Hepatocyte (in vitro differentiated cells): ENCODE measurements at regions not wholly inside any gene's neighbourhood (a gene's known extent, or its start where the extent isn't known, plus 50 kb on each side); places are given as distances from the start of the nearest gene placed in this dataset.

ENCODE experiments used
- CTCF ChIP-seq: fragments of 200-600 bp; sonication (generic); IDR thresholded peaks from 2 replicates; pipeline ENCODE4 v1.5.1; 2016; ENCODE audit warnings: antibody characterized with exemption, mild to moderate bottlenecking; ENCODE audit not compliant: poor library complexity
- EZH2 ChIP-seq: fragments of 200-600 bp; sonication (generic); IDR thresholded peaks from 2 replicates; pipeline ENCODE4 v1.6.1; 2016; ENCODE audit warnings: antibody characterized with exemption, mild to moderate bottlenecking, borderline replicate concordance

GRCh38 chr4:123102897-123103471 lies 180.6 kb upstream of the NUDT6 start:
- peak; percentile 79 for TF ChIP-seq CTCF
- TF ChIP-seq EZH2: no peak
